ENCODE measurements at regions not wholly inside any gene's neighbourhood (a gene's known extent, or its start where the extent isn't known, plus 50 kb on each side); places are given as distances from the start of the nearest gene placed in this dataset.

DNA sequence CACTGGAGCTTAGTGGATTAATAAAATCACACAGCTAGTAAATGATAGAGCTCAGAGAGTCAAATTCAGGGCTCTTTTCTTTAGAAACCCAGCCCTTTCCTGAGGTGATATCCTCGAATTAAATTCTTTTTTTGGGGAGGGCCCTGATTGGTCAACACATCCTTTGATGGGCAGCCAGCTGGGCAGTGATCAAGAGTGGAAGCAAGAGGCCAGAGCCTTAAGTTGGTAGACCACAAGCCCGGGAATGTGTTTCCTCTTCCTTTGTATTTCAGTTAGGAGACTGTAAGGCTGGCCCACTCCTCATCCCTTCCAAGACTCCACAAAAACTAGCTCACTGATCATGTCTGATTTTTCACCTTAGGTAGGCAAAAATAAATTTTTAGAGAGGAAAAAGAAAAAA lies 640.5 kb downstream of the DHX35 start:
- TF ChIP-seq, protein P1, sequence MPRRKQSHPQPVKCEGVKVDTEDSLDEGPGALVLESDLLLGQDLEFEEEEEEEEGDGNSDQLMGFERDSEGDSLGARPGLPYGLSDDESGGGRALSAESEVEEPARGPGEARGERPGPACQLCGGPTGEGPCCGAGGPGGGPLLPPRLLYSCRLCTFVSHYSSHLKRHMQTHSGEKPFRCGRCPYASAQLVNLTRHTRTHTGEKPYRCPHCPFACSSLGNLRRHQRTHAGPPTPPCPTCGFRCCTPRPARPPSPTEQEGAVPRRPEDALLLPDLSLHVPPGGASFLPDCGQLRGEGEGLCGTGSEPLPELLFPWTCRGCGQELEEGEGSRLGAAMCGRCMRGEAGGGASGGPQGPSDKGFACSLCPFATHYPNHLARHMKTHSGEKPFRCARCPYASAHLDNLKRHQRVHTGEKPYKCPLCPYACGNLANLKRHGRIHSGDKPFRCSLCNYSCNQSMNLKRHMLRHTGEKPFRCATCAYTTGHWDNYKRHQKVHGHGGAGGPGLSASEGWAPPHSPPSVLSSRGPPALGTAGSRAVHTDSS (tag by site-specific recombination; IDR thresholded peaks at IDR 0.05) = no peak
- TF ChIP-seq ZNF585B (tag by site-specific recombination; IDR thresholded peaks at IDR 0.05) (no peak), ZNF311 (tag by site-specific recombination; IDR thresholded peaks at IDR 0.05; ENCODE audit: borderline replicate concordance) (no peak), ZNF473 (tag by site-specific recombination; IDR thresholded peaks at IDR 0.05) (no peak), ZNF148 (tag by site-specific recombination; IDR thresholded peaks at IDR 0.05; ENCODE audit: borderline replicate concordance) (no peak), BCL11A (tag by site-specific recombination; IDR thresholded peaks at IDR 0.05; ENCODE audit: low read depth) (no peak), ZNF248 (tag by site-specific recombination; IDR thresholded peaks at IDR 0.05) (no peak), HOXC10 (CRISPR knock-in tag; IDR thresholded peaks at IDR 0.05) (no peak), REST (tag by site-specific recombination; IDR thresholded peaks at IDR 0.05) (no peak), ZNF596 (tag by site-specific recombination; IDR thresholded peaks at IDR 0.05) (no peak), PATZ1 (tag by site-specific recombination; IDR thresholded peaks at IDR 0.05) (no peak)
- TF ChIP-seq, protein P2, sequence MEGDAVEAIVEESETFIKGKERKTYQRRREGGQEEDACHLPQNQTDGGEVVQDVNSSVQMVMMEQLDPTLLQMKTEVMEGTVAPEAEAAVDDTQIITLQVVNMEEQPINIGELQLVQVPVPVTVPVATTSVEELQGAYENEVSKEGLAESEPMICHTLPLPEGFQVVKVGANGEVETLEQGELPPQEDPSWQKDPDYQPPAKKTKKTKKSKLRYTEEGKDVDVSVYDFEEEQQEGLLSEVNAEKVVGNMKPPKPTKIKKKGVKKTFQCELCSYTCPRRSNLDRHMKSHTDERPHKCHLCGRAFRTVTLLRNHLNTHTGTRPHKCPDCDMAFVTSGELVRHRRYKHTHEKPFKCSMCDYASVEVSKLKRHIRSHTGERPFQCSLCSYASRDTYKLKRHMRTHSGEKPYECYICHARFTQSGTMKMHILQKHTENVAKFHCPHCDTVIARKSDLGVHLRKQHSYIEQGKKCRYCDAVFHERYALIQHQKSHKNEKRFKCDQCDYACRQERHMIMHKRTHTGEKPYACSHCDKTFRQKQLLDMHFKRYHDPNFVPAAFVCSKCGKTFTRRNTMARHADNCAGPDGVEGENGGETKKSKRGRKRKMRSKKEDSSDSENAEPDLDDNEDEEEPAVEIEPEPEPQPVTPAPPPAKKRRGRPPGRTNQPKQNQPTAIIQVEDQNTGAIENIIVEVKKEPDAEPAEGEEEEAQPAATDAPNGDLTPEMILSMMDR (tag by site-specific recombination; IDR thresholded peaks at IDR 0.05) = no peak
- TF ChIP-seq, protein P3, sequence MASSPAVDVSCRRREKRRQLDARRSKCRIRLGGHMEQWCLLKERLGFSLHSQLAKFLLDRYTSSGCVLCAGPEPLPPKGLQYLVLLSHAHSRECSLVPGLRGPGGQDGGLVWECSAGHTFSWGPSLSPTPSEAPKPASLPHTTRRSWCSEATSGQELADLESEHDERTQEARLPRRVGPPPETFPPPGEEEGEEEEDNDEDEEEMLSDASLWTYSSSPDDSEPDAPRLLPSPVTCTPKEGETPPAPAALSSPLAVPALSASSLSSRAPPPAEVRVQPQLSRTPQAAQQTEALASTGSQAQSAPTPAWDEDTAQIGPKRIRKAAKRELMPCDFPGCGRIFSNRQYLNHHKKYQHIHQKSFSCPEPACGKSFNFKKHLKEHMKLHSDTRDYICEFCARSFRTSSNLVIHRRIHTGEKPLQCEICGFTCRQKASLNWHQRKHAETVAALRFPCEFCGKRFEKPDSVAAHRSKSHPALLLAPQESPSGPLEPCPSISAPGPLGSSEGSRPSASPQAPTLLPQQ (tag by site-specific recombination; IDR thresholded peaks at IDR 0.05) = no peak

Measured in HEK293 (cell line).